Endothelial cell of umbilical vein (primary cell): ENCODE measurements at regions not wholly inside any gene's neighbourhood (a gene's known extent, or its start where the extent isn't known, plus 50 kb on each side); places are given as distances from the start of the nearest gene placed in this dataset.

Source experiments
- BruUV-seq: library from RNA; stranded (reverse); fragments of 400-500 nt; replicated peaks from 2 replicates; lab custom pipeline; 2021; lab: Mats Ljungman, UMichigan
- CTCF ChIA-PET: fragments of 300-600, 350-600 bp; sonication (Branson Sonifier 250); formaldehyde crosslinking; loops from one replicate; lab custom pipeline; 2021; ENCODE audit warnings: antibody characterized with exemption, inconsistent platforms; lab: Charles Lee
- POLR2A ChIA-PET: fragments of 300-600, 350-600 bp; sonication (Branson Sonifier 250); formaldehyde crosslinking; loops from one replicate; lab custom pipeline; 2021; ENCODE audit warnings: antibody characterized with exemption, inconsistent platforms; lab: Charles Lee
- DNase-seq: peaks from one replicate; pipeline ENCODE4 v3.0.0-alpha.2; 2011; ENCODE audit warnings: low read depth, low spot score
- FAIRE-seq: peaks from 2 replicates; lab custom pipeline; 2011; peaks lifted over from hg19 to GRCh38; lab: Jason Lieb, UNC
- H2AFZ ChIP-seq: 2 replicates; pipeline ENCODE4 v1.6.0; 2012; ENCODE audit warnings: low read depth, low read length, control low read depth, inconsistent platforms
- H3K27ac ChIP-seq: 2 replicates; pipeline ENCODE4 v1.5.1; 2011; ENCODE audit warnings: low read depth, mild to moderate bottlenecking, control low read depth, low read length, moderate library complexity; ENCODE audit not compliant: insufficient read depth
- H3K27me3 ChIP-seq, 2 experiments: 2 replicates each; pipeline versions ENCODE4 v1.6.0 to v1.6.1; 2011; ENCODE audit warnings: low read length in 2 of 2, mixed read lengths in 1 of 2; ENCODE audit not compliant: control insufficient read depth in 2 of 2, insufficient read depth in 2 of 2
- H3K36me3 ChIP-seq, 2 experiments: 2 replicates in 1 of 2; 3 replicates in 1 of 2; pipeline ENCODE4 v1.5.1; 2011; ENCODE audit warnings: low read length in 2 of 2, mild to moderate bottlenecking in 1 of 2, moderate library complexity in 1 of 2; ENCODE audit not compliant: control insufficient read depth in 2 of 2, insufficient read depth in 2 of 2; ENCODE audit errors: extremely low read depth in 1 of 2
- H3K4me1 ChIP-seq: 3 replicates; pipeline ENCODE4 v1.5.1; 2011; ENCODE audit warnings: mild to moderate bottlenecking, low read length; ENCODE audit not compliant: control insufficient read depth, insufficient read depth; ENCODE audit errors: extremely low read depth
- H3K4me2 ChIP-seq: 2 replicates; pipeline ENCODE4 v1.6.1; 2011; ENCODE audit warnings: low read length, control low read depth, mixed read lengths; ENCODE audit not compliant: insufficient read depth
- H3K4me3 ChIP-seq, 3 experiments: fragments of 200-600 bp in 1 of 3; sonication (generic), shearing (Covaris generic) in 1 of 3; replicated peaks in 1 of 3; 2 replicates each; pipeline ENCODE4 v1.5.1; 2011 to 2016; ENCODE audit warnings: control low read depth in 3 of 3, low read length in 3 of 3, mild to moderate bottlenecking in 2 of 3, inconsistent platforms in 1 of 3, low read depth in 1 of 3, moderate library complexity in 1 of 3; ENCODE audit not compliant: insufficient read depth in 1 of 3
- H3K79me2 ChIP-seq: 2 replicates; pipeline ENCODE4 v1.6.0; 2012; ENCODE audit warnings: low read length, inconsistent platforms; ENCODE audit not compliant: control insufficient read depth, insufficient read depth
- H3K9ac ChIP-seq: replicated peaks from 2 replicates; pipeline ENCODE3; 2011; ENCODE audit warnings: low read length, control low read depth; ENCODE audit not compliant: insufficient read depth; ENCODE audit errors: extremely low read depth
- H3K9me1 ChIP-seq: replicated peaks from 3 replicates; pipeline ENCODE4 v1.6.0; 2011; ENCODE audit warnings: mild to moderate bottlenecking, low read length; ENCODE audit not compliant: control insufficient read depth, insufficient read depth; ENCODE audit errors: extremely low read depth
- H3K9me3 ChIP-seq: replicated peaks from 2 replicates; pipeline ENCODE4 v1.5.1; 2012; ENCODE audit warnings: low read length, inconsistent platforms; ENCODE audit not compliant: control insufficient read depth, insufficient read depth
- H4K20me1 ChIP-seq: replicated peaks from 2 replicates; pipeline ENCODE3; 2011; ENCODE audit warnings: mild to moderate bottlenecking, low read length; ENCODE audit not compliant: control insufficient read depth, insufficient read depth; ENCODE audit errors: extremely low read depth
- CTCF ChIP-seq, 2 donors: IDR thresholded peaks; 1 replicate in 1 of 2; 2 replicates in 1 of 2; pipeline ENCODE4 v1.5.1; 2011; ENCODE audit warnings: low read length in 2 of 2, mild to moderate bottlenecking in 2 of 2, moderate library complexity in 2 of 2, control low read depth in 1 of 2, inconsistent platforms in 1 of 2, low read depth in 1 of 2; ENCODE audit not compliant: insufficient read depth in 1 of 2; ENCODE audit errors: extremely low read depth in 1 of 2
- EZH2 ChIP-seq: IDR thresholded peaks from 2 replicates; pipeline ENCODE4 v1.6.1; 2012; ENCODE audit warnings: borderline replicate concordance, low read depth, mild to moderate bottlenecking, moderate library complexity, low read length, inconsistent platforms; ENCODE audit not compliant: severe bottlenecking
- FOS ChIP-seq: IDR thresholded peaks from 2 replicates; pipeline ENCODE4 v1.6.1; 2011; ENCODE audit warnings: mild to moderate bottlenecking, low read length, moderate library complexity, borderline replicate concordance; ENCODE audit not compliant: insufficient read depth
- GATA2 ChIP-seq: IDR thresholded peaks from 2 replicates; pipeline ENCODE4 v1.7.0; 2011; ENCODE audit warnings: low read depth, mild to moderate bottlenecking, moderate library complexity, mixed read lengths, low read length; ENCODE audit not compliant: insufficient read length, insufficient read depth
- JUN ChIP-seq: IDR thresholded peaks from 2 replicates; pipeline ENCODE4 v1.6.1; 2011; ENCODE audit warnings: borderline replicate concordance, low read depth; ENCODE audit not compliant: insufficient read length, insufficient read depth
- MAX ChIP-seq: IDR thresholded peaks from 2 replicates; pipeline ENCODE4 v1.6.1; 2011; ENCODE audit not compliant: insufficient read depth, insufficient read length
- MYC ChIP-seq: IDR thresholded peaks from one replicate; pipeline ENCODE4 v1.6.1; 2011; ENCODE audit warnings: mild to moderate bottlenecking, low read depth, low read length
- POLR2A ChIP-seq: IDR thresholded peaks from 2 replicates; pipeline ENCODE4 v1.6.1; 2012; ENCODE audit warnings: low read depth, mild to moderate bottlenecking, control low read depth, low read length
- POLR2AphosphoS5 ChIP-seq: IDR thresholded peaks from 2 replicates; pipeline ENCODE4 v1.6.1; 2012; ENCODE audit warnings: low read depth, mild to moderate bottlenecking, control low read depth, low read length, moderate library complexity; ENCODE audit not compliant: insufficient read depth
- dilution Hi-C: fragments of 300-500 bp; cut with MboI; formaldehyde crosslinking; loops from one replicate; pipeline ENCODE4 v1.15.0; 2019; ENCODE audit warnings: low sequenced_read_pairs; ENCODE audit not compliant: extremely low pct_ligation_motif_present
- intact Hi-C: fragments of 100-400 bp; cut with micrococcal nuclease; formaldehyde crosslinking; loops from one replicate; pipeline ENCODE4 v1.10.0; 2022

DNA sequence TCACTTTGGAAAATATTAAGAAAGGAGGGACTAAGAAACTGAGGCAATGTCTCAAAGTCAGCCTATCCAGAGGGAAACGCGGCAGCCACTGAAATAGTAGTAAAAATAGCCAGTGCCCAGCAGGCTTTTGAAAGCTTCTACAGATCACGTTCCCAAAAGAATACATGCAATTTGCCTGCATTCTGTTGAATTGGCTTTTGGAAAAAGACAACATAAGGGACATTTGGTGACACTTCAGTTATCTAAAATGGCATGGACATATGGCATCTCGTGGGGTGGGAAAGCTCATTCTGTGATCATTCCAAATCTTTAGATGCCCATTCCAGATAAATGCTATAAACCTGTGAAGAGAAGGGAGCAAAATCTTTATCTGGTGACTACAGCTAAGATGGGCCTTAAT is 82.8 kb upstream of the PDE1C start:
- Histone ChIP-seq H2AFZ (no peak overlapping the region), H3K27me3 (no peaks in the 10 kb centered on the region), H3K79me2 (no peaks in the 10 kb centered on the region), H3K9me3 (no peaks in the 10 kb centered on the region), H3K9me1 (no peaks in the 10 kb centered on the region), H4K20me1 (no peaks in the 10 kb centered on the region), H3K27ac (no peak overlapping the region), H3K4me3 (no peak overlapping the region), H3K36me3 (no peaks in the 10 kb centered on the region), H3K4me2 (no peak overlapping the region), H3K9ac (no peak overlapping the region), H3K4me1 (peaks cover 21% of the 10 kb centered on the region)
- intact Hi-C loops (no loop called here), dilution Hi-C loops (no loop called here)
- DNase-seq: no peak
- CTCF ChIA-PET: interaction anchor here (1.3 kb wide), 1 partner anchor 12 kb away, joined by 4 read pairs; no protein-coding TSS in a partner anchor
- no peak for TF ChIP-seq MYC
- TF ChIP-seq POLR2AphosphoS5: no peak
- TF ChIP-seq FOS: no peak
- no peak for TF ChIP-seq CTCF (IDR thresholded peaks at IDR 0.05; ENCODE audit: extremely low read depth in 1 of 2, insufficient read depth in 1 of 2, low read depth in 1 of 2, low read length in 2 of 2)
- no peak for TF ChIP-seq JUN
- no peak for TF ChIP-seq GATA2
- TF ChIP-seq EZH2: no peak
- TF ChIP-seq MAX: no peak
- no peak for TF ChIP-seq POLR2A
- POLR2A ChIA-PET: no interaction called here
- no TSS peak for BruUV-seq
- FAIRE-seq: no peak
